NOMO-1 (cell line): ENCODE measurements at regions not wholly inside any gene's neighbourhood (a gene's known extent, or its start where the extent isn't known, plus 50 kb on each side); places are given as distances from the start of the nearest gene placed in this dataset.
"Not testable (repeated sequence)": the region's sequence is repeated elsewhere in the genome, so short reads cannot be mapped to it uniquely, and the experiment has no call there.

ENCODE experiments used
- DNase-seq, 2 experiments: peaks; one replicate each; lab custom pipeline; 2025; ENCODE audit not compliant: unreplicated experiment in 2 of 2; lab: John Stamatoyannopoulos, UW

DNA sequence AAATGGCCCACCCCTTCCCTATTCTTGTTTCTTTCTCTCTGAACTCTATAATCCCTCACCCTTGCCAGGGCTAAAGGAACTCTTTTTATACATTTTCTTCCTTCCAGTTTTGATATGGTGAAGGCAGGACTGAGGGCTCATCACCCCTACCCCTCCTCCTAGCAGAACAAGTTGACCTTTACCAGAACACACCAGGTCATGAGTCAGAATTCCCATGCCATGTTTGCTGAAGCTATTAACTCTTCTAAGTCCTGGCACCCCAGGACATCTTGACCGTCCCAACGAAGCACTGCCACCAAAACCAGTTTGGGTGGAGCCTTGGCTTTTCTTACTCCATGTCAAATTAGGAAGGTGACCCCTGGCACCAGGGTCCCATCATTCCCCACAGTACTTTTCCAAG is 57.5 kb upstream of the DYNLT3 start:
- no peak for DNase-seq

DNA sequence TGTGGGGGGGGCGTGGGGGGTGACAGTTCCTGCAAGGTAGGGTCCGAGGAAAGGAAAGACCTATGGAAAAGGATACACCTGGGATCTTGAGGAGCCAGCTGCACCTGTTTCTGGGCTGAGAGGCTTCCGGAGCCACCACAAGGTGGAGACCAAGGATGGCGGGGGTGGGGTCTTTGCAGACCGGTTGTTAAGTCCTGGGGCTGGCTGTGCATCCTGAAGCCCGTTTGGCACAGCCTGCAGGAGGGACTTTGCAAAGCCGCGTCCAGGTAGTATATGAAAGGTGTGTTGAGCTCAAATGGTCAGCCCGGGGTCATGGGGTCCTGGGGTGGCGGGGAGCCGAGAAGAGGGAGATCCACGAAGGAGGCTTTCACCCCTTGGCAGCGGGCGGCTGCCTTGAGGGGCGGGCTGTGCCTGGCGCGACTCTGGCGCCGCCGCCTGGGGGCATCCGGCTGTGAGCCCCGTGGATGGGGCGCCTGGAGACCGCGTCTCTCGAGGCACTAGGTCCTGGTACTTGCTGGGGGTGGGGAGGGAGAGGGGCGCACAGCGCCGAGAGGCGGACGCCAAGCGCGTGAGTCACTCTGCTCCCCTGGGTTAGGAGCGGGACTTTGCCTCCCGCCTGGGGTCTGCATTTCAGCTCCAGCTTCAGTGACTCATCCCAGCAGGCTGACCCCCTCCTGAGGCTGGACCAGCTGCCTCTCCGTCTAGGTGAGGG is 58.2 kb upstream of the DYNLT3 start:
- DNase-seq = no peak

DNA sequence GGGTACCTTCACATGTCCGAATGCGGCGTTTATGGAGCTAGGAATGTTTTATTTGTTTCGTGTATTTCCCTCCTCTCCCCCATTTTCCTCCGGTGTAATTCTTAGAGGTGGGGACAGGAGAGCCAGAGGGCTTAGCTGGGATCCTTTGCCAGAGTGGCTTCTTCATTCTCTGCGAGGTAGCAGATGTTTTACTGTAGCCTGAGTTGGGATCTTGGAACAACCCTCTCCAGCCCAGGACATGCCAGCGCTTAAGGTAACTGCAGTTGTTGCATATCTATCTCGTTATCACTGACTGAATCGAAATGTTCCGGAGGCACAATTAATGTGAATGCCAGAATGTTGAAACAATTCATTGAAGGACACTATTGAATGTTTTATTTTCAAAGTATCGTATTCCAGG is 59.0 kb upstream of the DYNLT3 start:
- no peak for DNase-seq

DNA sequence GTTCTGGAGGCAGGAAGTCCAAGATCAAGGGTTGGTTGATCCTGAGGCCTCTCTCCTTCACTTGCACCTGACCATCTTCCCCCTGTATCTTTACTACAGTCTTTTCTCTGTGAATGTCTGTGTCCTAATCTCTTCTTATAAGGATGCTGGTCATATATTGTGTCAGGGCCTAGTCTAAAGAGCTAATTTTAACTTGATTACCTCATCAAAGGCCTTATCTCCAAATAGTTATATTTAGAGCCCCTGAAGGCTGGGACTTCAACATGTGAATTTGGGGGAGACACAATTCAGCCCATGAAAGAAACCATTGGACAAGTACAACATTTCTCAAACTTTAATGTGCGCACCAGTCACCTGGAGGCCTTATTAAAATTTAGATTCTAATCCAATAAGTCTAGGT is 62.8 kb upstream of the DYNLT3 start:
- no peak for DNase-seq

DNA sequence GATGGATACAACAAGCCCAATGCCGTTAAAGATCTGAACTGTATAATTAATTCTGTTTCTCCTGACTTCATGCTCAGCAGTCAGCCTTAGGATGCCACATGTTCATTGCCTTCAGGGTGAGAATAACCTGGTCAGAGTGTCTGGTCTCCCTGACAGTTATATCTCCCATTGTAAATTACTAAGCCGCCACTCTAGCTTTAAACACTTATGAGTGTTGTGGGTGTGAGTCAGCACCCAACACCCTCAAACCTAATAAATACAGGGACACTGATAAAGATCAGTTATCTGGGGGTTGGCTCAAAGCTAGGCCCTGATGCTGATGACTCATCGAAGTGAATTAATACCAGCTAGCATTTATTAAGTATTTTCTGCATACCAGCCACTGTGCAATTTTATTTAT is 64.9 kb upstream of the DYNLT3 start:
- DNase-seq = no peak

DNA sequence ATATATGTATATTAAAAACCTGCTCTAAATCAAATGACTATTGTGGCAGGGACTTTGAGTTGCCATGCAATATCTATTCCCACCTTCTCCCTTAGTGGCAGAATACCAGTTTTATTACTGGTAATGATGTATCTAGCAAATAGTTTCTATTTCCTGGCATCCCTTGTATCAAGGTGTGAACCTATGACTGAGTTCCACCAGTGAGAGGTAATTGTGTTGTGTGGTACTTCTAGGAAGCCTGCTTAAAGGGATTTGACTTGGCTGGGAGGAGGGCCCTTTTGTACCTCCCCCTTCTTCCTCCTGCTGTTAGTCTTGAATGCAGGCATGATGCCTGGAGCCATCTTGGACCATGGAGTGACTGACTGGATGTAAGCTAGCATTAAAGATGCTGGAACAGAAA is 65.4 kb upstream of the DYNLT3 start:
- no peak for DNase-seq

DNA sequence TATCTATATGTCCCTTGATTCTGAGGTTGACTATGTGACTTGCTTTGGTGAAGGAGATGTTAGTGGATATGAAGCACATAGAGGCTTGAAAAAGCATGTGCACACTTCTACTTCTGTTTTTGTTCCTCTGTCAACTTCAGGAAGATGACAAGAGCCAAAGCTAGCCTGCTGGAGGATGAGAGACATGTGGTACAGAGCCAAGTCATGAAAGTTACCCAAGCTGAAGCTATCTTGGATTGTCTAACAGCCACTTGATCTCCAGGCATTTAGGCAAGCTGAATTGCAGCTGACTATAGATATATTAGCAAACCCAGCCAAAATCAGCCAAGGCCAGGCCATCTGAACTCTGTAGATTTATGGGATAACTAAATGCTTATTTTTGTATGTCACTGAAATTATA is 70.8 kb upstream of the DYNLT3 start:
- no peak for DNase-seq

DNA sequence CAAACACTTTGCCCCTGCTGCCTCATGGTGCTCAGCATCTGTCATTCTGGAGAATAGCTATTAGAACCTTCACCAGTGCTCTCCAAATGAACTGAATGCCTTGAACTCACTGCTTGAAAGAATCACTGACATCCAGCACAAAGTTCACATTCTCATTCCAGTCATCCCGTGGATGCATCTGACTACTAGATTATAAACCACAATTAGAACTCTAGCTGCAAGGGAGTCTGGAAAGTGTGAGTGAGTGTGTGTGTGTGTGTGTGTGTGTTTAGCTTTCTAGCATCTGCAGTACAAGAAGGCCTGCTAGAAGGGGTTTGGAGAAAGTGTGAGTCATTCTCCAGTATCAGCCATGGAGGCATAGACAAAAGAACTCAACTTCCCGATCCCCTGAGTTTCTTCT is 71.3 kb upstream of the DYNLT3 start:
- no peak for DNase-seq

DNA sequence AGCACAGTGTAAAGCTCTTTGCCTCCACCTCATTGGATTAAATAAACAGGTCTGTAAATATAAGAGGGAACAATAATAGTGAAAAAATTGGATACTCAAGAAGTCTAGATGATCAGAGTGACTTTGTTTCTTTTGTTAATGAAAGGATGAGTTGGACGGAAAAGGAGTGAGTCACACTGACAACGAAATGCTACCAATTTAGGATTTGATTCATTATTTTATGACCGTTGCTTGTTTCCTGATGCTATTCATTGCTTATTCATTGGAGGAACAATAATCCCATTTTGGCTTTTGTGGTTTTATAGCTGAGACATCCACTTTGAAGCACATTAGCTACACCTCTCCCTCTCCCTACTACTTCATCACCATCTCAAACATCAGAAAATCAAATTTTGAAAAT is 74.4 kb upstream of the DYNLT3 start:
- DNase-seq = peak in 1 of 2 experiments; percentile 11

DNA sequence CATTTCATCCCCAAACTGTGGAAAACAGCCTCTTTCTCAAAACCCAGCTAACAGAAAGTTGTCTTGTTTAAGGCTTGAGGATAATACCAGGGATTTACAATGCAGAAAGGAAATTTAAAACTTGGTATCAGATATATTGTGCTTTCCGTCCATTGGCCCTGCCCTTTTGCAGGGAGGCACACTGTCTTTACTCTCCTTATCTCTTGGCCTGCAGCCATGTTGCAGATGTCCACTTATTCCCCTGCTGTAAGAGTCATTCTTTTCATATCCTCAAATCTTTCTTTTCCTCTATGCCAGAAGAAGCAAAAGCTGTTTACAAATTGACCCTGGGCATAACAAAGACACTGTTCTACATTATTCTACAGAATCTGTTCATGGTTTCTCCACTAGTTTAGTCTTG is 75.6 kb upstream of the DYNLT3 start:
- no peak for DNase-seq

DNA sequence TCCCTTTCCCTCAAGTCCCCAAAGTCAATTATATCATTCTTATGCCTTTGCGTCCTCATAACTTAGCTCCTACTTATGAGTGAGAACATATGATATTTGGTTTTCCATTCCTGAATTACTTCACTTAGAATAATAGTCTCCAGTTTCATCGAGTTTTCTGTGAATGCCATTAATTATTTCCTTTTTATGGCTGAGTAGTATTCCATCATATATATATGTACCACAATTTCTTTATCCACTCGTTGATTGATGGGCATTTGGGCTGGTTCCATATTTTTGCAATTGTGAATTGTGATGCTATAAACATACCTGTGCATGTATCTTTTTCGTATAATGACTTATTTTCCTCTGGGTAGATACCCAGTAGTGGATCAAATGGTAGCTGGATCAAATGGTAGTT is 78.4 kb upstream of the DYNLT3 start:
- not testable (repeated sequence) for DNase-seq

DNA sequence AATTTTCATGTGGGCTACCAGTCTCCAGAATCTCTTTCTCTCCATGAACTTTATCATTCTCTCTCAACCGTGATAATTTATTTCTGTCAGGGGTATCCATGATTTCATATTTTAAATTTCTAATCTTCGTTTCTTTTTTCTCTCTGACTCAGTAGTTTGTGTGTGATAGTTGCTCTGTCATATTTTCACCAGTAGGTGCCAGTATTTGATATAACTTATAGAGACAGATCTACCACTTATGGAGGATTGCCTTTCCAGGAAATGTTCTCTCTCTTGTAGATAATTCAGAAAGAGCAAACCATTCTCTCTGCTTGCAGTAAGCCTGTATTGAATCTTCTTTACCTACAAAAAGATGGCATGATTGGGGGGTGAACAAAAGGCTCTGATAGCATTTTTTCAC is 79.3 kb upstream of the DYNLT3 start:
- DNase-seq = peak; percentile 9 to 49

DNA sequence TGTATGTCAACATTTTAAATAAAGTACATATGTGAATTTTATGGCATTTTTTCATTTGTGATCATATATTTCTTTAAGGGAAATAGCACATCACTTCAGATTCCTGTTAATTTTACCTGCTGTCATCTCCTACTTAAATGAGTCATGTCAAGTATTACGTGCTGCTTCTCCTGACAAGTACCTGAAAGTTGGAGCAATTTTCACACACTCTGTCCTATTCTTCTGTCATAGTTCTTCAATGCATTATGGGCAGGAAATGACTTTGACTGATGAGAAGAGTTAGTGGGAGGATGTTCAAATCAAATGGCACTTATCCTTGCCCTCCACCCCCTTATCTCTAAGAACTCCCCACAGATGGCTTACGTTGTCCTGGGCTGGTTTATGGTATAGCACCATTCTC is 64.2 kb upstream of the SYTL5 start:
- no peak for DNase-seq

DNA sequence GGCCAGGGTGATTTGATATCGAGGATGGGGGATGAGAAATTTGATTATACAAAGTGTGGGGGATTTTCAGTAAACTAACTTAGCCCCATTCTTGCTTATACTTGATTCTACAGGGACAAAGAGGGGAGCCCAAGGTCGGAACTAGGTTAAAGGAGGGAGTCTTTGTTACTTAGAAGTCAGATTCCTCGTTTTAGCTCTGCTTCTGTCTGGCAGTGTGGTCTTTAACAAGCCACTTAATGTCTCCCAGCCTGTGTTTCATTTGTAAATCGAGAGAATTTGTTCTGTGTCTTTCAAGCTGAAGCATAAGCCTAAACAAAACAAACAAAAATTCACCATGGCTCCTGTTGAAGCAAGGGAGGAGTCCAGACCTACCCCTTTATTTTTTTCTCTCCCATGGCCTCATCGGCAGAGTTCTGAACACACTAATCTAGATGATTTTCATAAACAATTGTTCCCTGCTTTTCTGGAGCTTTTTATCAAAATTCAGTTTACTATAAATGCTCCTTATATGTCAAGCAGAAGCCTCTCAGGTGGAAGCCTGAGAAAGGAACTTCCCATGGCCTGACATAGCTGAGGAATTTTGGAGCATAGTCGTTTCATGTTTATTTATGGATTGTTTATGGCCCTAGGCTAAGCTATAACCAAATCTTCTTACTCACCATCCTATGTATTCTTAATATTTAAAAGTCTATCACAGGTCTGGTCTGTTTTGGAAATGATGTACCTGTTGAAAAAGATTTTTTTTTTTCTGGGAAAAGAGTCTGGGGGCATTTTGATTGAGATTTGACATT is 62.6 kb upstream of the SYTL5 start:
- no peak for DNase-seq

DNA sequence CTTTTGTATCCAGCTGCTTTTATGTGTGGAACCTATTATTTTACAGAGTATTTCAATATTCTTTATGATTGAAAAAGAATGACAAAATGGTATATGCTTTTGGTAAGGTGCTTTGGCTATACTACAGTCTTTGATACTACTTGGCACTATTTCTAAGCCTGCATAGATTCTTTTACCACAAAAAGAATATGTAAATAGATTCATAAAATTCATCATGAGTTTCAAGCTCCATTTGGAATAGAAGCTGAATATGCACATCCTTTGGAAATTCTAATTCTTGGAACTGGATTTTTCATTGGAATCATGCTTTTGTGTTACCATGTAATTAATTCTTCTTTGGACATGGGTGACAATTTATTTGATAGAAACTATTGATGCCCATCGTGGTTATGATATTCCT is 60.2 kb upstream of the SYTL5 start:
- DNase-seq = no peak

DNA sequence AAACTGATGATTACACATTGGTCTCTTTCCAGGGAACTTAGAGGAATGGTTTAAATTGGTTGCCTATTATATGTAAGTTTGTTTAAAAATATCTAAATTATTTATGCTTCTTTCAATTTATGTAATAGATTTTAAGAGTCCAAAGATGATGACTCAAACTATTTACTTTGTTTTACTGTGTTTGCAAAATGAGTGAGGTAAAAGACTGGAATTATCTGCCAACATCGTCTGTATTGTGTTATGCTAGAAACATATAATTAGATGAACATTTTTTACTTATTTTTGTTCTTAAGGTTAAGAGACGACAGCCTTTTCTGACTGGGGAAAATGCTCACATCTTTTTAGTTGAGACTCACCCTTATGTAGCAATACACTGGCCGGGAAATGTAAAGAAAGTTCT is 51.1 kb upstream of the SYTL5 start:
- no peak for DNase-seq

DNA sequence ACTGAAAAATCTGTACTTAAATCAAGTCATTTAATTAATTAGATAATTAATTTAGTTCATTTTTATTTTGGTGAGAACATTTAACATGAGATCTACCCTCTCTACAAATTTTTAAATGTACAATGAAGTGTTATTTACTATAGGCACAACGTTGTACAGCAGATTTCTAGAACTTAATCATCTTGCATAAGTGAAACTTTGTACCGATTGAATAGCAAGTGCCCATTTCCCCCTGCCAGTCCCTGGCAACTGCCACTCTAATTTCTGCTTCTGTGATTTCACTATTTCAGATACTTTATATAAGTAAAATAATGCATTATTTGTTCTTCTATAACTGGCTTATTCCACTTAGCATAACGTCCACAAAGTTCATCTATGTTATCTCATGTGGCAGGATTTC is 50.1 kb upstream of the SYTL5 start:
- DNase-seq = no peak
